Gastrocnemius medialis (tissue), 4 donors: ENCODE measurements at regions not wholly inside any gene's neighbourhood (a gene's known extent, or its start where the extent isn't known, plus 50 kb on each side); places are given as distances from the start of the nearest gene placed in this dataset.
"Not testable (repeated sequence)": the region's sequence is repeated elsewhere in the genome, so short reads cannot be mapped to it uniquely, and the experiment has no call there.

Experiments
- ATAC-seq, 2 donors: fragments of 150-250 bp; one replicate each; pipeline ENCODE4 v1.9.1; 2016
- DNase-seq, 2 donors: peaks; one replicate each; pipeline ENCODE4 v3.0.0-alpha.2; 2019
- H3K27ac ChIP-seq, 4 donors: fragments of 200-600 bp; sonication (generic); 1 replicate in 1 of 4; 2 replicates in 3 of 4; pipeline ENCODE4 v1.5.1; 2016 to 2018; ENCODE audit warnings: mild to moderate bottlenecking in 2 of 4, moderate library complexity in 1 of 4
- H3K27me3 ChIP-seq, 3 donors: fragments of 200-600 bp; sonication (generic) in 2 of 3; 1 replicate in 1 of 3; 2 replicates in 2 of 3; pipeline versions ENCODE4 v1.5.1 to v1.6.0; 2016 to 2019; ENCODE audit warnings: mild to moderate bottlenecking in 1 of 3, moderate library complexity in 1 of 3
- H3K36me3 ChIP-seq, 2 donors: fragments of 200-600 bp; sonication (generic) in 1 of 2; one replicate each; pipeline ENCODE4 v1.5.1; 2017 to 2018
- H3K4me1 ChIP-seq, 2 donors: fragments of 200-600 bp; sonication (generic) in 1 of 2; one replicate each; pipeline ENCODE4 v1.5.1; 2016 to 2017; ENCODE audit warnings: mild to moderate bottlenecking in 2 of 2
- H3K4me3 ChIP-seq, 4 donors: fragments of 200-600 bp; sonication (generic) in 3 of 4; 1 replicate in 1 of 4; 2 replicates in 3 of 4; pipeline ENCODE4 v1.5.1; 2016 to 2019; ENCODE audit warnings: mild to moderate bottlenecking in 2 of 4
- H3K9me3 ChIP-seq, 3 donors: fragments of 200-600 bp; sonication (generic) in 2 of 3; 1 replicate in 1 of 3; 2 replicates in 2 of 3; pipeline ENCODE4 v1.5.1; 2016 to 2019
- CTCF ChIP-seq, 5 experiments: fragments of 450-650 bp in 3 of 5; fragments of 200-600 bp in 2 of 5; sonication (generic) in 2 of 5; IDR thresholded peaks in 4 of 5; conservative IDR thresholded peaks in 1 of 5; 1 replicate in 4 of 5; 2 replicates in 1 of 5; pipeline ENCODE4 v1.5.1; 2016 to 2019; ENCODE audit warnings: antibody characterized with exemption in 5 of 5, mild to moderate bottlenecking in 3 of 5, moderate library complexity in 3 of 5
- POLR2A ChIP-seq, 2 donors: fragments of 450-650 bp; IDR thresholded peaks; one replicate each; pipeline ENCODE4 v1.6.1; 2017; ENCODE audit warnings: antibody characterized with exemption in 2 of 2, mild to moderate bottlenecking in 2 of 2, moderate library complexity in 2 of 2
- in situ Hi-C, 4 donors: fragments of 200-750 bp; cut with MboI; loops; one replicate each; pipeline versions ENCODE4 v1.15.0 to v1.8.0; 2017; ENCODE audit warnings: low sequenced_read_pairs in 4 of 4
- intact Hi-C: fragments of 100-400 bp; cut with DNase I; formaldehyde crosslinking; loops from one replicate; pipeline ENCODE4 v1.15.1; 2023; ENCODE audit warnings: low total_unique reads

GRCh38 chr16:10253409-10253808 lies 71.2 kb upstream of the GRIN2A start:
- ATAC-seq (no peak), DNase-seq (no peak)
- Histone ChIP-seq H3K27me3 (peaks cover 0 to 7% (median 3%) of the 10 kb centered on the region in 3 donors), H3K27ac (no peak overlapping the region), H3K4me1 (no peaks in the 10 kb centered on the region), H3K36me3 (no peaks in the 10 kb centered on the region), H3K4me3 (no peak overlapping the region), H3K9me3 (no peaks in the 10 kb centered on the region)
- no peak for TF ChIP-seq POLR2A (IDR thresholded peaks at IDR 0.05)
- no peak for TF ChIP-seq CTCF (IDR thresholded peaks at IDR 0.05 in 4 of 5, conservative IDR thresholded peaks at IDR 0.05 in 1 of 5)
- in situ Hi-C loops (loop anchor here in 3 of 4 donors (10.0 kb wide), 2 partner anchors 261 to 481 kb away; no protein-coding TSS in a partner anchor), intact Hi-C loops (no loop called here)

GRCh38 chr16:10255728-10256127 lies 73.5 kb upstream of the GRIN2A start:
- intact Hi-C loops (loop anchor here (1.0 to 2.0 kb wide), 3 partner anchors 254 to 482 kb away; no protein-coding TSS in a partner anchor), in situ Hi-C loops (loop anchor here (5.0 to 10.0 kb wide), 3 partner anchors 252 to 479 kb away; no protein-coding TSS in a partner anchor)
- ATAC-seq (no peak), DNase-seq (no peak)
- Histone ChIP-seq H3K4me3 (no peak overlapping the region), H3K4me1 (no peaks in the 10 kb centered on the region), H3K36me3 (no peaks in the 10 kb centered on the region), H3K27me3 (peaks cover 0 to 7% (median 3%) of the 10 kb centered on the region in 3 donors), H3K27ac (no peak overlapping the region), H3K9me3 (no peaks in the 10 kb centered on the region)
- TF ChIP-seq POLR2A (IDR thresholded peaks at IDR 0.05) (no peak), CTCF (IDR thresholded peaks at IDR 0.05 in 4 of 5, conservative IDR thresholded peaks at IDR 0.05 in 1 of 5) (no peak)

- Histone ChIP-seq H3K27me3 (peaks cover 0 to 3% (median 3%) of the 10 kb centered on the region in 3 donors), H3K27ac (no peak overlapping the region), H3K9me3 (no peaks in the 10 kb centered on the region), H3K4me1 (no peaks in the 10 kb centered on the region), H3K36me3 (no peaks in the 10 kb centered on the region), H3K4me3 (no peak overlapping the region)
- in situ Hi-C loops (loop anchor here (5.0 to 10.0 kb wide), 3 partner anchors 250 to 478 kb away; no protein-coding TSS in a partner anchor), intact Hi-C loops (loop anchor here (1.0 to 2.0 kb wide), 3 partner anchors 252 to 480 kb away; no protein-coding TSS in a partner anchor)
- no peak for TF ChIP-seq POLR2A (IDR thresholded peaks at IDR 0.05)
- TF ChIP-seq CTCF (IDR thresholded peaks at IDR 0.05 in 4 of 5, conservative IDR thresholded peaks at IDR 0.05 in 1 of 5) = peak; percentile 24 to 77 (median 65)
- ATAC-seq = peak in 1 of 2 donors; percentile 58
- peak in 1 of 2 donors; percentile 12 for DNase-seq
Measured at GRCh38 chr16:10256784-10257641, 74.8 kb upstream of the GRIN2A start.

GRCh38 chr16:10257642-10258251 lies 75.5 kb upstream of the GRIN2A start:
- H3K36me3 ChIP-seq, H3K4me3 ChIP-seq, H3K4me1 ChIP-seq, H3K27ac ChIP-seq, H3K9me3 ChIP-seq, DNase-seq, ATAC-seq, H3K27me3 ChIP-seq: not testable (repeated sequence)
- in situ Hi-C loops (loop anchor here (5.0 to 10.0 kb wide), 3 partner anchors 250 to 477 kb away; no protein-coding TSS in a partner anchor), intact Hi-C loops (loop anchor here (2.0 kb wide), 1 partner anchor 471 kb away; no protein-coding TSS in a partner anchor)

- in situ Hi-C loops = loop anchor here (5.0 to 10.0 kb wide), 3 partner anchors 248 to 476 kb away; no protein-coding TSS in a partner anchor
- H3K27me3 ChIP-seq, H3K36me3 ChIP-seq, H3K4me3 ChIP-seq, DNase-seq, H3K4me1 ChIP-seq, H3K27ac ChIP-seq, H3K9me3 ChIP-seq, ATAC-seq, intact Hi-C loops: not testable (repeated sequence)
Measured at GRCh38 chr16:10258930-10259603, 76.8 kb upstream of the GRIN2A start.
